OCI-LY3 (cell line): ENCODE measurements at regions not wholly inside any gene's neighbourhood (a gene's known extent, or its start where the extent isn't known, plus 50 kb on each side); places are given as distances from the start of the nearest gene placed in this dataset.

Experiments used
- CTCF ChIP-seq: fragments of 200-600, 300-600 bp; sonication (generic); IDR thresholded peaks from 2 replicates; pipeline ENCODE4 v1.5.1; 2014; ENCODE audit warnings: antibody characterized with exemption, low read length, low read depth
- EZH2phosphoT487 ChIP-seq: fragments of 200-600 bp; shearing (Covaris generic); IDR thresholded peaks from 2 replicates; pipeline ENCODE4 v1.6.1; 2018; ENCODE audit warnings: antibody characterized with exemption, mixed run types, low read depth

GRCh38 chr5:136522217-136522956 lies 157.0 kb upstream of the TRPC7 start:
- no peak for TF ChIP-seq CTCF
- TF ChIP-seq EZH2phosphoT487: no peak
